ENCODE measurements at regions not wholly inside any gene's neighbourhood (a gene's known extent, or its start where the extent isn't known, plus 50 kb on each side); places are given as distances from the start of the nearest gene placed in this dataset.

- H3K4me1 Mint-ChIP-seq (ENCODE audit: low read depth) = no peaks in the 10 kb centered on the region
- H3K27ac Mint-ChIP-seq = no peak overlapping the region
- intact Hi-C loops (cut with micrococcal nuclease) = no loop called here
- no peak for DNase-seq (ENCODE audit: low spot score)
- H3K4me3 Mint-ChIP-seq = no peak overlapping the region
- no peaks in the 10 kb centered on the region for H3K27me3 Mint-ChIP-seq (ENCODE audit: insufficient read depth)
- H3K9me3 Mint-ChIP-seq = no peaks in the 10 kb centered on the region
- no peaks in the 10 kb centered on the region for H3K36me3 Mint-ChIP-seq (ENCODE audit: low read depth)
Measured at GRCh38 chr18:39732918-39733317, 2167.3 kb upstream of the CELF4 start.

- Mint-ChIP-seq H3K4me1 (ENCODE audit: low read depth) (no peaks in the 10 kb centered on the region), H3K27me3 (ENCODE audit: insufficient read depth) (no peaks in the 10 kb centered on the region), H3K9me3 (no peaks in the 10 kb centered on the region), H3K4me3 (no peak overlapping the region), H3K27ac (no peak overlapping the region), H3K36me3 (ENCODE audit: low read depth) (no peaks in the 10 kb centered on the region)
- no peak for DNase-seq (ENCODE audit: low spot score)
- intact Hi-C loops (cut with micrococcal nuclease) = no loop called here
Measured at GRCh38 chr18:39730606-39731005, 2165.0 kb upstream of the CELF4 start.

- Mint-ChIP-seq H3K4me3 (no peak overlapping the region), H3K9me3 (no peaks in the 10 kb centered on the region), H3K36me3 (ENCODE audit: low read depth) (no peaks in the 10 kb centered on the region), H3K4me1 (ENCODE audit: low read depth) (no peaks in the 10 kb centered on the region), H3K27ac (no peak overlapping the region), H3K27me3 (ENCODE audit: insufficient read depth) (no peaks in the 10 kb centered on the region)
- DNase-seq (ENCODE audit: low spot score) = no peak
- intact Hi-C loops (cut with micrococcal nuclease) = no loop called here
Measured at GRCh38 chr18:39724652-39725051, 2159.1 kb upstream of the CELF4 start.

GRCh38 chr18:39721712-39722111 lies 2156.1 kb upstream of the CELF4 start:
- intact Hi-C loops (cut with micrococcal nuclease) = no loop called here
- H3K36me3 Mint-ChIP-seq (ENCODE audit: low read depth) = no peaks in the 10 kb centered on the region
- no peaks in the 10 kb centered on the region for H3K4me1 Mint-ChIP-seq (ENCODE audit: low read depth)
- no peaks in the 10 kb centered on the region for H3K9me3 Mint-ChIP-seq
- no peaks in the 10 kb centered on the region for H3K27me3 Mint-ChIP-seq (ENCODE audit: insufficient read depth)
- DNase-seq (ENCODE audit: low spot score) = no peak
- H3K27ac Mint-ChIP-seq = no peak overlapping the region
- H3K4me3 Mint-ChIP-seq = no peak overlapping the region

GRCh38 chr18:39713961-39714360 lies 2148.4 kb upstream of the CELF4 start:
- Mint-ChIP-seq H3K27ac (no peak overlapping the region), H3K4me3 (no peak overlapping the region), H3K9me3 (no peaks in the 10 kb centered on the region), H3K36me3 (ENCODE audit: low read depth) (no peaks in the 10 kb centered on the region), H3K4me1 (ENCODE audit: low read depth) (no peaks in the 10 kb centered on the region), H3K27me3 (ENCODE audit: insufficient read depth) (no peaks in the 10 kb centered on the region)
- DNase-seq (ENCODE audit: low spot score) = no peak
- intact Hi-C loops (cut with micrococcal nuclease) = no loop called here

GRCh38 chr18:39711701-39712100 lies 2146.1 kb upstream of the CELF4 start:
- no peak for DNase-seq (ENCODE audit: low spot score)
- Mint-ChIP-seq H3K36me3 (ENCODE audit: low read depth) (no peaks in the 10 kb centered on the region), H3K4me1 (ENCODE audit: low read depth) (no peaks in the 10 kb centered on the region), H3K9me3 (no peaks in the 10 kb centered on the region), H3K27me3 (ENCODE audit: insufficient read depth) (no peaks in the 10 kb centered on the region), H3K4me3 (no peak overlapping the region), H3K27ac (no peak overlapping the region)
- intact Hi-C loops (cut with micrococcal nuclease) = no loop called here

- Mint-ChIP-seq H3K4me3 (no peak overlapping the region), H3K27me3 (ENCODE audit: insufficient read depth) (no peaks in the 10 kb centered on the region), H3K4me1 (ENCODE audit: low read depth) (no peaks in the 10 kb centered on the region), H3K36me3 (ENCODE audit: low read depth) (no peaks in the 10 kb centered on the region), H3K9me3 (no peaks in the 10 kb centered on the region), H3K27ac (no peak overlapping the region)
- DNase-seq (ENCODE audit: low spot score) = no peak
- intact Hi-C loops (cut with micrococcal nuclease) = no loop called here
Measured at GRCh38 chr18:39705362-39705761, 2139.8 kb upstream of the CELF4 start.

GRCh38 chr18:39702888-39703287 lies 2137.3 kb upstream of the CELF4 start:
- intact Hi-C loops (cut with micrococcal nuclease) = no loop called here
- Mint-ChIP-seq H3K36me3 (ENCODE audit: low read depth) (no peaks in the 10 kb centered on the region), H3K4me3 (no peak overlapping the region), H3K9me3 (no peaks in the 10 kb centered on the region), H3K4me1 (ENCODE audit: low read depth) (no peaks in the 10 kb centered on the region), H3K27ac (no peak overlapping the region), H3K27me3 (ENCODE audit: insufficient read depth) (no peaks in the 10 kb centered on the region)
- no peak for DNase-seq (ENCODE audit: low spot score)

- H3K27ac Mint-ChIP-seq = no peak overlapping the region
- H3K4me1 Mint-ChIP-seq (ENCODE audit: low read depth) = no peaks in the 10 kb centered on the region
- no peak overlapping the region for H3K4me3 Mint-ChIP-seq
- H3K27me3 Mint-ChIP-seq (ENCODE audit: insufficient read depth) = no peaks in the 10 kb centered on the region
- H3K9me3 Mint-ChIP-seq = no peaks in the 10 kb centered on the region
- no peak for DNase-seq (ENCODE audit: low spot score)
- intact Hi-C loops (cut with micrococcal nuclease) = no loop called here
- no peaks in the 10 kb centered on the region for H3K36me3 Mint-ChIP-seq (ENCODE audit: low read depth)
Measured at GRCh38 chr18:39701839-39702238, 2136.2 kb upstream of the CELF4 start.

- Mint-ChIP-seq H3K36me3 (ENCODE audit: low read depth) (no peaks in the 10 kb centered on the region), H3K27ac (no peak overlapping the region), H3K4me3 (no peak overlapping the region), H3K4me1 (ENCODE audit: low read depth) (no peaks in the 10 kb centered on the region), H3K9me3 (no peaks in the 10 kb centered on the region), H3K27me3 (ENCODE audit: insufficient read depth) (no peaks in the 10 kb centered on the region)
- DNase-seq (ENCODE audit: low spot score) = no peak
- intact Hi-C loops (cut with micrococcal nuclease) = no loop called here
Measured at GRCh38 chr18:39701055-39701783, 2135.6 kb upstream of the CELF4 start.

- no peak overlapping the region for H3K27ac Mint-ChIP-seq
- H3K4me3 Mint-ChIP-seq = no peak overlapping the region
- intact Hi-C loops (cut with micrococcal nuclease) = no loop called here
- no peak for DNase-seq (ENCODE audit: low spot score)
- H3K36me3 Mint-ChIP-seq (ENCODE audit: low read depth) = no peaks in the 10 kb centered on the region
- no peaks in the 10 kb centered on the region for H3K27me3 Mint-ChIP-seq (ENCODE audit: insufficient read depth)
- no peaks in the 10 kb centered on the region for H3K9me3 Mint-ChIP-seq
- no peaks in the 10 kb centered on the region for H3K4me1 Mint-ChIP-seq (ENCODE audit: low read depth)
Measured at GRCh38 chr18:39699340-39699964, 2133.9 kb upstream of the CELF4 start.

- no peak overlapping the region for H3K4me3 Mint-ChIP-seq
Measured at GRCh38 chr18:39698436-39698835, 2132.8 kb upstream of the CELF4 start.

GRCh38 chr18:39693359-39693758 lies 2127.8 kb upstream of the CELF4 start:
- Mint-ChIP-seq H3K27ac (no peak overlapping the region), H3K27me3 (ENCODE audit: insufficient read depth) (no peaks in the 10 kb centered on the region), H3K4me1 (ENCODE audit: low read depth) (no peaks in the 10 kb centered on the region), H3K9me3 (no peaks in the 10 kb centered on the region), H3K4me3 (no peak overlapping the region), H3K36me3 (ENCODE audit: low read depth) (no peaks in the 10 kb centered on the region)
- intact Hi-C loops (cut with micrococcal nuclease) = no loop called here
- no peak for DNase-seq (ENCODE audit: low spot score)

More at GRCh38 chr18:39698436-39698835, 2132.8 kb upstream of the CELF4 start:
- no peak for DNase-seq (ENCODE audit: low spot score)
- Mint-ChIP-seq H3K27me3 (ENCODE audit: insufficient read depth) (no peaks in the 10 kb centered on the region), H3K36me3 (ENCODE audit: low read depth) (no peaks in the 10 kb centered on the region), H3K4me1 (ENCODE audit: low read depth) (no peaks in the 10 kb centered on the region), H3K27ac (no peak overlapping the region), H3K9me3 (no peaks in the 10 kb centered on the region)
- intact Hi-C loops (cut with micrococcal nuclease) = no loop called here

Data from activated T-helper 1 cell treated with anti-CD3 and anti-CD28 coated beads, Interleukin-12 subunit alpha, Interleukin-12 subunit beta, Interleukin-2, Interleukin-4 antibody, amounts not matched to agents 30 ng/mL and 10 ng/mL and 1 ng/mL, durations not matched to agents 14 hours and 24 hours and 36 hours (primary cell).